Endothelial cell of umbilical vein (primary cell): ENCODE measurements at regions not wholly inside any gene's neighbourhood (a gene's known extent, or its start where the extent isn't known, plus 50 kb on each side); places are given as distances from the start of the nearest gene placed in this dataset.

ENCODE experiments used
- EZH2 ChIP-seq: IDR thresholded peaks from 2 replicates; pipeline ENCODE4 v1.6.1; 2012; ENCODE audit warnings: borderline replicate concordance, low read depth, mild to moderate bottlenecking, moderate library complexity, low read length, inconsistent platforms; ENCODE audit not compliant: severe bottlenecking
- FOS ChIP-seq: IDR thresholded peaks from 2 replicates; pipeline ENCODE4 v1.6.1; 2011; ENCODE audit warnings: mild to moderate bottlenecking, low read length, moderate library complexity, borderline replicate concordance; ENCODE audit not compliant: insufficient read depth
- GATA2 ChIP-seq: IDR thresholded peaks from 2 replicates; pipeline ENCODE4 v1.7.0; 2011; ENCODE audit warnings: low read depth, mild to moderate bottlenecking, moderate library complexity, mixed read lengths, low read length; ENCODE audit not compliant: insufficient read length, insufficient read depth
- JUN ChIP-seq: IDR thresholded peaks from 2 replicates; pipeline ENCODE4 v1.6.1; 2011; ENCODE audit warnings: borderline replicate concordance, low read depth; ENCODE audit not compliant: insufficient read length, insufficient read depth
- MYC ChIP-seq: IDR thresholded peaks from one replicate; pipeline ENCODE4 v1.6.1; 2011; ENCODE audit warnings: mild to moderate bottlenecking, low read depth, low read length
- POLR2A ChIP-seq: IDR thresholded peaks from 2 replicates; pipeline ENCODE4 v1.6.1; 2012; ENCODE audit warnings: low read depth, mild to moderate bottlenecking, control low read depth, low read length
- POLR2AphosphoS5 ChIP-seq: IDR thresholded peaks from 2 replicates; pipeline ENCODE4 v1.6.1; 2012; ENCODE audit warnings: low read depth, mild to moderate bottlenecking, control low read depth, low read length, moderate library complexity; ENCODE audit not compliant: insufficient read depth
- TF ChIP-seq, protein P1 (sequence below), 2 donors: IDR thresholded peaks; 1 replicate in 1 of 2; 2 replicates in 1 of 2; pipeline ENCODE4 v1.5.1; 2011; ENCODE audit warnings: low read length in 2 of 2, mild to moderate bottlenecking in 2 of 2, moderate library complexity in 2 of 2, control low read depth in 1 of 2, inconsistent platforms in 1 of 2, low read depth in 1 of 2; ENCODE audit not compliant: insufficient read depth in 1 of 2; ENCODE audit errors: extremely low read depth in 1 of 2
- TF ChIP-seq, protein P2 (sequence below): IDR thresholded peaks from 2 replicates; pipeline ENCODE4 v1.6.1; 2011; ENCODE audit not compliant: insufficient read depth, insufficient read length

DNA sequence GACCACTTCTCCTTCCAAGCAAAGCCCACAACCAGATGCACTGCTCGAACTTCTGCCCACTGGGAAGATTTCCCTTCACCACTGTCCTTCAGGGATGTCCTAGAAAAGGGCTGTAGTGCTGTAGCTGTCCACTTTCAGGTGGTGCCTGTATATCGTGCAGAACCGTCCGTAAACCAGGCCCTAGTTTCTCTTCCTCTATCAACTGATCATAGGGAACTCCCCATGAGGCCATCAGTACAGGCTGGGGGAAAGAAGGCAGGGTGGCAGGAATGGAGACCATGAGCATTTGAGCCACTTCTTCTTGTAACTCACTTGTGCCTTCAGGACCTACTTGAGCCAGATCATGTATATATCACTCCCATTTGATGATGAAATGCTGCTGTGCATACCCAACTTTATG is 57.3 kb upstream of the FAM9B start:
- no peak for TF ChIP-seq POLR2AphosphoS5
- TF ChIP-seq, protein P1, sequence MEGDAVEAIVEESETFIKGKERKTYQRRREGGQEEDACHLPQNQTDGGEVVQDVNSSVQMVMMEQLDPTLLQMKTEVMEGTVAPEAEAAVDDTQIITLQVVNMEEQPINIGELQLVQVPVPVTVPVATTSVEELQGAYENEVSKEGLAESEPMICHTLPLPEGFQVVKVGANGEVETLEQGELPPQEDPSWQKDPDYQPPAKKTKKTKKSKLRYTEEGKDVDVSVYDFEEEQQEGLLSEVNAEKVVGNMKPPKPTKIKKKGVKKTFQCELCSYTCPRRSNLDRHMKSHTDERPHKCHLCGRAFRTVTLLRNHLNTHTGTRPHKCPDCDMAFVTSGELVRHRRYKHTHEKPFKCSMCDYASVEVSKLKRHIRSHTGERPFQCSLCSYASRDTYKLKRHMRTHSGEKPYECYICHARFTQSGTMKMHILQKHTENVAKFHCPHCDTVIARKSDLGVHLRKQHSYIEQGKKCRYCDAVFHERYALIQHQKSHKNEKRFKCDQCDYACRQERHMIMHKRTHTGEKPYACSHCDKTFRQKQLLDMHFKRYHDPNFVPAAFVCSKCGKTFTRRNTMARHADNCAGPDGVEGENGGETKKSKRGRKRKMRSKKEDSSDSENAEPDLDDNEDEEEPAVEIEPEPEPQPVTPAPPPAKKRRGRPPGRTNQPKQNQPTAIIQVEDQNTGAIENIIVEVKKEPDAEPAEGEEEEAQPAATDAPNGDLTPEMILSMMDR (IDR thresholded peaks at IDR 0.05; ENCODE audit: extremely low read depth in 1 of 2, insufficient read depth in 1 of 2, low read depth in 1 of 2, low read length in 2 of 2): no peak
- no peak for TF ChIP-seq MYC
- TF ChIP-seq JUN: no peak
- TF ChIP-seq POLR2A: no peak
- TF ChIP-seq, protein P2, sequence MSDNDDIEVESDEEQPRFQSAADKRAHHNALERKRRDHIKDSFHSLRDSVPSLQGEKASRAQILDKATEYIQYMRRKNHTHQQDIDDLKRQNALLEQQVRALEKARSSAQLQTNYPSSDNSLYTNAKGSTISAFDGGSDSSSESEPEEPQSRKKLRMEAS: no peak
- TF ChIP-seq EZH2: no peak
- TF ChIP-seq FOS: no peak
- TF ChIP-seq GATA2: no peak
